ENCODE measurements at regions not wholly inside any gene's neighbourhood (a gene's known extent, or its start where the extent isn't known, plus 50 kb on each side); places are given as distances from the start of the nearest gene placed in this dataset.
"Not testable (repeated sequence)": the region's sequence is repeated elsewhere in the genome, so short reads cannot be mapped to it uniquely, and the experiment has no call there.

DNA sequence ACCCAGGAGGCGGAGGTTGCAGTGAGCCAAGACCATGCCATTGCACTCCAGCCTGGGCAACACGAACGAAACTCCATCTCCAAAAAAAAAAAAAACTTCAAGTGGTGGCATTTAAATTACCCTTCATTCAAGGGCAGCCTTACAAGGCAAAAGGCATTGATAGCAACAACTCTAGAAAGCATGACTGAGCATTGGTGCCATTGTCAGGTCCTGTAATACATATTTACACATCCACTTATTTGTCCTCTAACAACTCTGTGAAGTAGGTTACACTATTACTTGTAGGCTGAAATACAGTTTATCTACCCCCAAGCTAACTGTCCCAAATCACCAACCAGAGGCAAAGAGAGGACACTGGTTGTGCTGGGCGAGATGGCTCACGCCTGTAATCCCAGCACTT lies 52.7 kb upstream of the LARP1 start:
- no peak for DNase-seq

- DNase-seq, result not testable (repeated sequence)
These were observed 53.5 kb upstream of the LARP1 start for GRCh38 chr5:154701725-154702124.

- no peak for DNase-seq
These were observed 54.0 kb upstream of the LARP1 start for GRCh38 chr5:154701181-154701580.

DNA sequence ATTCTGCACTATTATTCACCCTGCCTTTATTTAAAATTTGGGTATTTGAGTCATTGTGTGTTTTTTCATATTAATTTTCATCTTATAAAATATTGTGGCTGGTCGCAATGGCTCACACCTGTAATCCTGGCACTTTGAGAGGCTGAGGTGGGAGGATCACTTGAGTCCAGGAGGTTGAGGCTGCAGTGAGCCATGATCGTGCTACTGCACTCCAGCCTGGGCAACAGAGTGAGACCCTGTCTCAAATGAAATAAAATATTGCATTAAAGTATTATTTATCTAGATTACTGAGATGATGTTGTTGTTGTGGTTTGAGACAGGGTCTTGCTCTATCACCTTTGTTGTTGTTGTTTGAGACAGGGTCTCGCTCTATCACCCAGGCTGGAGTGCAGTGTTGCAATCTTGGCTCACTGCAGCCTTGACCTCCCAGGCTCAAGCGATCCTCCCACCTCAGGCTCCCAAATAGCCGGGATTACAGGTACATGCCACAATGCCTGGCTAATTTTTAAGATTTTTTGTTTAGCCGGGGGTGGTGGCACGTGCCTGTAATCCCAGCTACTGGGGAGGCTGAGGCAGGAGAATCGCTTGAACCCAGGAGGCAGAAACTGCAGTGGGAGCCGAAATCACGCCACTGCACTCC lies 54.8 kb upstream of the LARP1 start:
- DNase-seq, result not testable (repeated sequence)

GRCh38 chr5:154698763-154699162 lies 56.4 kb upstream of the LARP1 start:
- no peak for DNase-seq

- no peak for DNase-seq
These were observed 57.8 kb upstream of the LARP1 start for GRCh38 chr5:154697371-154697770.

- no peak for DNase-seq
These were observed 58.3 kb upstream of the LARP1 start for GRCh38 chr5:154696891-154697290.

- DNase-seq, result no peak
These were observed 61.0 kb upstream of the LARP1 start for GRCh38 chr5:154694159-154694558.

DNA sequence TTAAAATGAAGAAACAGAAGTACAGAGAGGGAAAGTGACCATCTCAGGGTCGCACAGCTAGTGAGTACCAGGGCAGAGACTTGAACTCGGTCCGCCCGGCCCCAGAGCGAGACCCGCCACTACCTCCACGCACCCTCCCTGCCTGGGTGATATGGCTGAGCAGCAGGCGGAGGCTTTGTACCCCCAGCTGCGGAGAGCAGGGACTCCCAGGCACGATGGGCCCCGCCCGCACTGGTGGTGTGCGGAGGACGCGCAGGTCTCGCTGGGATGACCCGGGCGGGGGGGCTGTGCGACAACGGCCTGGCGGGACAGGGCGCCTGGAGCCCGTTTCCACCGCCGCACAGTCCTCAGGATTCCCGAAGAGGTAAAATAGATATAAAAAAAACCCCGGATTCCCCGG lies 64.7 kb upstream of the LARP1 start:
- DNase-seq, result no peak

GRCh38 chr5:154686490-154686889 lies 68.7 kb upstream of the LARP1 start:
- DNase-seq, result no peak

DNA sequence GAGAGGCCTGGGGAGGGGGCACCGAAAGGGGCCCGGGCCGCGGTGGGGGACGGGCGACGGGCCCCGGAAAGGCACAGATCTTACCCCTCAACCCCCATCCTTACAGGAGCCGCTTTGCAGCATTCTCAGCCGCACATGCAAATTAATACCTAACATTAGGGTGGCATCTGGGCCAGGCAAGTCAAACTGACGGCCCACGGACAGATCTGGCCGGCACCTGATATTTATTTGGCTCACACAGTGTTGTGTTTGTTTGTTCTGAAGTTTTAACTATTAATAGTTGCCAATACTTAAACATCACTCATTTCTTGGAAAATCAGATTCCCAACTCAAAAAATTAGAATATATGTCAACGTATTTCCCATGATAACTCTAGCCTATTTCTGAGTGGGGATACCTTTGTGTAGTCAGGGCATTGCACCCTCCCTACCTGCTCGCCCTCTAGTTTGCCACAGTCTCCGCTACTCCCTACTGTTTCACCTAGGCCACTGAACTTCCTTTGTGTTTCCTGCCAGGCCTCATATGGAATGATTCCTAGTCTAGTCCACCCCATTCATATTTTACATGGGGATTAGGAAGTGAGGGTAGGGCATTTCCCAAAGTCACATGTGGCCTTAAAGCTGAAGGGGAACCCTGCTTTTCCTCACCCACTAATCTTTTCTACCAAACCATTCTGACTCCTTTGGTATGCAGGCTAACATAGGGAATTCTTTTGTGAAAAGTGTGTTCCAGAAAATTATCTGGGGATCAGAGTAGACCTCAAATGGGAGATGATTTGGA lies 71.9 kb upstream of the LARP1 start:
- no peak for DNase-seq

GRCh38 chr5:154679501-154679900 lies 75.7 kb upstream of the LARP1 start:
- no peak for DNase-seq

- no peak for DNase-seq
These were observed 77.3 kb upstream of the LARP1 start for GRCh38 chr5:154677921-154678320.

- DNase-seq, result no peak
These were observed 78.7 kb upstream of the LARP1 start for GRCh38 chr5:154676508-154676907.

DNA sequence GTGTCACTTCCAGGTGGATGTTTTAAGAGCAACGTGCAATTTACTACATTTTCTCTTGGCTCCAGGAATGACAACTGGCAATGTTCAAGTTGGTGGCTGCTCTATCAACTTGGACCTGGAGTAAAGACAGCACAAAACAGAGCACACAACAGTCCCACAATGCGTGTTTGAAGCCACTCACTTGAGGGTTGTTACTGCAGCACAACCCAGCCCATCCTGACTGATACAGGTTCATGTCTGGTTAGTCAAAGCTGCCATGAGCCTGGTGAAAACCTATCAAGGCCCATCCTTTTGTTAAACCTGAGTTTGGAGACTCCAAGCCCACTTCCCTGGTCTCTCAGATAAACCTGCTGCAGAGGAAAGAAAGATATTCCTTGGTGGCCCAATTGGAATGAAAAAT lies 81.1 kb upstream of the LARP1 start:
- DNase-seq, result no peak

GRCh38 chr5:154673506-154673905 lies 81.7 kb upstream of the LARP1 start:
- DNase-seq, result no peak

GRCh38 chr5:154669913-154670312 lies 85.3 kb upstream of the LARP1 start:
- DNase-seq, result not testable (repeated sequence)

GRCh38 chr5:154669402-154669801 lies 85.8 kb upstream of the LARP1 start:
- no peak for DNase-seq

DNA sequence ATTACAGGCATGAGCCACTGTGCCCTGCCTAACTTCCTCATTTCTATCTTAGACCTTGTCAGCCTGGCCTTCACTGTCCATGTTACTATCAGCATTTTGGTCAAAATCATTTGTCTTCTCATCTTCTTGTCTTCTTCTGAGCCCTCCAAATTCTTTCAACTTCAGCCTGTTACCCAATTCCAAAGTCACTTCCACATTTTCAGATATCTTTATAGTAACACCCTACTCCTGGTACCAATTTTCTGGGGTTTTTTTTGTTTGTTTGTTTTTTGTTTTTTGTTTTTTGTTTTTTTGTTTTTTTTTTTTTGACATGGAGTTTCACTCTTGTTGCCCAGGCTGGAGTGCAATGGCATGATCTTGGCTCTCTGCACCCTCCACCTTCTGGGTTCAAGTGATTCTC lies 90.3 kb upstream of the LARP1 start:
- DNase-seq, result no peak

- DNase-seq, result no peak
These were observed 91.8 kb upstream of the LARP1 start for GRCh38 chr5:154663424-154663823.

- DNase-seq, result no peak
These were observed 100.4 kb upstream of the LARP1 start for GRCh38 chr5:154654486-154655371.

DNA sequence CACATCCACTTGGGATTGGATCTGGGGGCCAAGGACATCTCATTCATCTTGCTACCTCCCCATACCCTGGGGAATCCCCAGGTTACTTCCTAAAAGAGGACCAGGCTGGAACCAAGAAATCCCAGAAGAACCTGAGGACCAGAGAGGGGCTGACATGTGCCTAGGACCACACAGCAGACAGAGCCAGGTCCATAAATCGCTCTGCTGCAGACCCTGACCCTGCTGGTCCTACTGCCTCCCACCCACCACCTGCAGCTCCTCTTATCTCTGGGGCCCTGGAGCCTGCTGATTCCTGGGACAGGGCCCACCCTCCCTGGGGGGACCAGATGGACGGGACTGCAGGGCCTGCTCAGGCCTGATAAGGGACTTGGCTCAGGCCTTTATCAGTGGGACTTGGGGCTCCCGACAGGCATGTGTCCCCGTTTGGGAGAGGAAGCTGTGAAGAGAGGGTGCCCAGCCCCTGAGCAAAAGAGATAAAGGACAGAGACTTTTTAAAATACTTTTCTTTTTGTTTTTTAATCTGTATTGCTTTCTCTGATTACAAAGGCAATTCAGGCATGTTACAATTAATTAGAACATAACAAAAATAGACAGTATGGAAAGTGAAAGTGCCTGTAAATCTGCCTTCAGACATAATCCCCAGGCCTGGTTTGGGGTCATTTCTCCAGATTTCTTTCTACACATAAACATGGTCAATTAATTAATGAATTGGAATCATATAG lies 101.3 kb upstream of the LARP1 start:
- DNase-seq, result no peak

DNA sequence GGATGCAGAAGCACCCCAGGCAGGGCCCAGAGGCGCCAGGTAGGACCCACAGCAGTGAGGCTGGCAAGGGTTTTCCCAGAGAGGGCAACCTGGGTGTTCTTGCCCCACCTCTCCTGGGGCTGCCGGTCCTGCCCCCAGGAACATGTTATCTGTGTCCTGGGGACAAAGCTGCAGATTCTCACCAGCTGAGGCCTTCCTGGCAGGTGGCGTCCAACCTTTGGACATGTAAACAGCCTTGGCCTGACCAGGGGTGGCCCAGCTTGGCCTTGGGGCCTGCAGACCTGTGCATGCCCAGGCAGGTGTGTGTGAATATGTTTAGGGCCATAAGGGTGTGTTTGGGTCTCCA lies 101.8 kb upstream of the LARP1 start:
- DNase-seq, result no peak
